NT2/D1 (cell line): ENCODE measurements at regions not wholly inside any gene's neighbourhood (a gene's known extent, or its start where the extent isn't known, plus 50 kb on each side); places are given as distances from the start of the nearest gene placed in this dataset.

Source experiments
- YY1 ChIP-seq: IDR thresholded peaks from 2 replicates; pipeline ENCODE4 v1.6.1; 2011; ENCODE audit not compliant: insufficient read length, insufficient read depth
- ZNF274 ChIP-seq: IDR thresholded peaks from 2 replicates; pipeline ENCODE4 v1.6.1; 2011; ENCODE audit warnings: mild to moderate bottlenecking, low read depth, low read length

DNA sequence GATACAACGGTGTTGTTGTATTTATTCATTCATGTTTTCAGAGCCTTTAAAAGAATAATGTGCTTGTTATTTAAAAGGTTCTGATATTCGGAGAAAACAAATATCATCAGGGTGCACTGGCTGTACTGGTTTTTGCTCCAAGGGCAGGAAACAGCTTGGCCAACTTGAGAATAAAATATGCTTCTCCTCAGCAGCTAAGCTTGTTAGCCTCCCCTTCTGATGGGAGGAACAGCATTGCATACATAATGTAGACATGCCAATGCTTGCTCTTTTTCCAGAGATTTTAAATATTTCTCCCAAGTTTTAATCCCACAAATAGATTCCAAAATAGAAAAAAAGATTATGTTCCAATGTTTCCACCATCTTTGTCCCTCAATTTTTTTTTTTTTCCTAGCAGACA, 87.6 kb upstream of the RPL34 start:
- no peak for TF ChIP-seq ZNF274
- TF ChIP-seq YY1, result no peak
